SK-N-SH treated with all-trans-retinoic acid at 6 μM for 48 hours (cell line): ENCODE measurements at regions not wholly inside any gene's neighbourhood (a gene's known extent, or its start where the extent isn't known, plus 50 kb on each side); places are given as distances from the start of the nearest gene placed in this dataset.

Source experiments
- BACH2 ChIP-seq: fragments of 250-450 bp; sonication (Bioruptor Pico); IDR thresholded peaks from 2 replicates; pipeline ENCODE4 v1.9.0; 2021; ENCODE audit warnings: mild to moderate bottlenecking, borderline replicate concordance
- ESRRG ChIP-seq: fragments of 250-450 bp; sonication (Bioruptor Pico); IDR thresholded peaks from 2 replicates; pipeline ENCODE4 v1.6.1; 2021; ENCODE audit warnings: mild to moderate bottlenecking

GRCh38 chr12:92010853-92011701 is 134.6 kb downstream of the BTG1 start:
- TF ChIP-seq BACH2 (no peak), ESRRG (CRISPR knock-in tag) (no peak)
